ENCODE measurements at regions not wholly inside any gene's neighbourhood (a gene's known extent, or its start where the extent isn't known, plus 50 kb on each side); places are given as distances from the start of the nearest gene placed in this dataset.

DNA sequence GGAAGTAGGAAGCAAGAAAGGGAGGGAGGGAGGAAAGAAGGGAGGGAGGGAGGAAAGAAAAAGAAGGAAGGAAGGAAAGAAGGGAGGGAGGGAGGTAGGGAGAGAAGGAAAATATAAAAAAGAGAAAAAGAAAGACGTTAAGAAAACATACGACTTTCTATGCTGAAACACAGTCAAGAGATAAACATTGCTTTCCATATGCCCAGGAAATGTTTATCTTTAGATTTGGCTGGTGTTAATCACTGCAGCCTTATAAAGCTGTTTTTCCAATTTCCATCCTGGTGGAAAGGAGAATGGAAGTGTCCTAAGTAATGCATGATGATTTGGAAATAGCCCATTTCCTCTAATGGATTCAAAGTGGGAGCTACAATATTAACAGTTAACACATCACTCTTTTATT, 524.3 kb downstream of the MTRR start:
- DNase-seq, result no peak

DNA sequence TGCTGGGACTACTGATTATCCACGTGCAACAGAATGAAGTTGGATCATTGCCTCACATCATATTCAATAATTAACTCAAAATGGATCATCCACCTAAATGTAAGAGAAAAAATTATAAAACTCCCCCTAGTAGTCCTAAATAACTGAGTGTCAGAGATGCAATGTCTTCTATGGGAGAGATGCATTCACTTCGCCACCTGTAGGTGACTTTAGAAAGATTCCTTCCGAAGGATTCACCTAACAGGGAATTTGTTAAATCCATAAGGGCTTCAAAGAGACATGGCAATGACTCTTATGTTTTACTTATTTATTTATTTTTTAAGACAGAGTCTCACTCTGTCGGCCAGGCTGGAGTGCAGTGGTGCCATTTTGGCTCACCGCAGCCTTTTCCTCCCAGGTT, 526.0 kb downstream of the MTRR start:
- DNase-seq, result no peak

DNA sequence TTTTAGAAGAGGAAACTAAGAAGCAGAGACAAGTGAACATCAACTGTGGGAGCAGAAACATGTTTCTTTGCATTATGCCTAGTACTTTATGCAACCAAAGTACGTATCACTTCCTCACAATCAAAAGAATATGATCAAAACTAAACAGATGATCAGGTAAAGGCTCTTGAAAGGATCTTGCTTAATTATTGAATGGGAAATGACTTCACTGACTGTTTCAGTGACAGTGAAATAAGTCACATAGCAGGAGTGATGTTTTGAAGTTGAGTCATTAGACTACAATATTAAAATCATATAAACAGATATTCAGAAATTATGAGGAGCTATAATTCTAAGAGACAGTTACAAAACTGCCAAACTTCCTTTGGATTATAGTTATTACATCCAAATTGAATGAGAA, 527.3 kb downstream of the MTRR start:
- no peak for DNase-seq

DNA sequence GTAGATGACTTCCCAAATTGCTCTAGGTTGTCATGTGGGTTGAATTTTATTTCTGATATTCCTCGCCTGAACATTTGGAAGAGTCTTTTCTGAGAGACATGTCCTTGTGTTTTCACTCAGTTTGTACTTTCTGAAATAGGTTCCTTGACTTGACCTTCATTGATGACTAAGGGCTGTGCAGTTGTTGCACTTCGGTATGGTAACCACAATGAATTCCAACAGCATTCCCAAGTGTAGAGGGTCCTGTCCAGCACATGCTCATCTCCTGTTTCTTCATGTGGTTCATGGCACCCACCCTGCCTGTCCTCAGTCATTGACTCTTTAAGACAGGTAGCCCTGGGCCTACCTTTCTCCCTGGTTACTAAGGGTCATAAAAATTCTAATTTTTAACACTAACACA, 527.8 kb downstream of the MTRR start:
- no peak for DNase-seq

DNA sequence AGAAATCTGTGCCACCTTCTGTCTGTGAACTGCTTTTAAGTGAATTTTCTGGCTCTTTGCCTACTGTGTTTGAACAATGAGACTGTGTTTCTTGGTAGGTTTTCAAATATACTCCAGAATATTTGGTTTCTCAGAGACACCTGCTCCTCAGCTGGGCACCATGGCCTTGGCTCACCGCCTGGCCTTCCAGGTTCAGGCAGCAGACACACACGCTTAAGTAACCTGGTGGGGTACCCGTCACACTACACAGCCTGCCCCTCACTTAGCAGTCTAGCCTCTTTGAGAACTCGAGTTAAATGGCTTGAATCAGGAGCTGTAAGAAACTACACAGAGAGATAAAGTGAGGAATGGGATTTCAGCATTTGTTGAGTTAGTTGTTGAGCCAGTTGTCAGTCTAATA, 530.5 kb downstream of the MTRR start:
- no peak for DNase-seq

DNA sequence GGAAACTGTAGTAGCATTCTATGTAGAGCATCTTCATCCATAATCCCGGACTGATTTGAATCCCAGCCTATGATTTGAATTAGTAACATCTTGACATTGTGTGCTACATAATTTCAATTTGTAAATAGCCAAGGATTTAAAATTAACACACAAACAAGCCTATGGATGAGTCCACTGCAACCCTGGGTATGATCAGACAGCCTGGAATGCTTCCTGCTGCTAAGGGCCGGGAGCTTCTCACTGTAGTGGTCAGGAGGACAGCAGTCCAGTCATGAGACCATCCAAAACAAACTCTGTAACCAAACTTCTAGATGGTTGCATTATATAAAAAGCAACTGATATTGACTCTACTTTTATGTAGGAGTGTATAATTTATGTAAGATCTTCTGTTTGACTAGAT, 539.3 kb downstream of the MTRR start:
- no peak for DNase-seq

DNA sequence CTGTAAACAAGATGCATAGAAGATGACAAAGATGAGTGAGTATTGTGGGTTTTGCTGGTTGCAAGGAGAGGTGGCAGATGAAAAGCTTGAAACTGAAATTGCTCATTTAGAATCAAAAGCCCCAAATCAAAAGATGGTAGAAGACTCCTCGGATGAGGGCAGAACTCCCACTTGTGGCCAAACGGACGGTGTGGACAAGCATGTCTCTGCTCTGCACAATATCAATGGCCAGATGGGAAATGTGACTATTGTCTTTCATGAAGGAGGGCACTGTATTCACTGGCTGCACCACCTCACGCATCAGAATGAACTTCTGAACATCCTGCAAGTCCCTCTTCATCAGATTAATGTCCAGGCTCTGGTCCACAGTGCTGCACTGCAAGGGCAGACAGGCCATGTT, 541.7 kb downstream of the MTRR start:
- DNase-seq, result no peak

DNA sequence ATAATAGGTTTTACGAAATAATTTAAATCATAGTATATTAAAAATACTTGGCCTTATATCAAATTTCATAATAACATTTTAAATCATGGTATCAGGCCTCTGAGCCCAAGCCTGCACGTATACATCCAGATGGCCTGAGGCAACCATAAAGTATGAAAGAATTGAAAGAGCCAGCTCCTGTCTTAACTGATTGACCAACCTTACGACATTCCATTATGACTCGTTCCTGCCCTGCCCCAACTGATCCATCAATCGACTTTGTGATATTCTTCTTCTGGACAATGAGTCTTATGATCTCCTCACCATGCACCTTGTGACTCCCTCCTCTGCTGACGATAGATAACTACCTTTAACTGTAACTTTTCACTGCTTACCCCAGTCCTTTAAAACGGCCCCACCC, 545.0 kb downstream of the MTRR start:
- no peak for DNase-seq

DNA sequence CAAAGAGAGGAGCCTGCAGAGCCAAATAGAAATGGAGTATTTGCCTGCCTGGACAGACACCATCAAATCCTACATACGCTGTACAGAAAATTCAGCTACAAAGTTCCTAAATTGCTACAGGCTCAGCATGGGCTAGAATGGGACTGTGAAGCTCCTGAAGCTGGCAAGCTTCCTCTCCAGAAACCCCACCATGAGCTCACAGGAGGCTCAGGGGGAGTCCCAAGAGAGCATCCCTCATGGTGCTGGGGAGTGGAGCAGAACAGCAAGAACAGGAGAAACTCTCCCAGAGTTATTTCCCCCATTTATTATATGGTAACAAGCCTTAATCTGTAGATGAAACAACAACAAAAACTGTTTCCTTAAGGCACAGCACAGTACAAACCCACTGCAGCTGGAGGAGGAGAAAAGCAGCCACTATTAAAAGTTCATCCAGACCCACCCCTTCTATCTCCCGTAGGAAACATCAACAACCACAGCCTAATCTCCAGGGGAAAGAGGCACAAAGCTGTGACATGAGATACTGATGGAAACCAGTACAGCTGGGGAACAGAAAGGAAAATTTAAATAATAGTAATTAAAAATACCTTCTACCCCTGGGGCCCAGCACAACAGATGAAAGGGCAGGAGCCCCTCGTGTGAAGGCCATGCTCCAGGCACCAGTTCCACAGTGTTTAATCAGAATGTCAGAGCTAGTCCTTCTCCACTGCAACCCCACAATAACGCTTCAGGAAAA, 548.5 kb downstream of the MTRR start:
- DNase-seq, result no peak

DNA sequence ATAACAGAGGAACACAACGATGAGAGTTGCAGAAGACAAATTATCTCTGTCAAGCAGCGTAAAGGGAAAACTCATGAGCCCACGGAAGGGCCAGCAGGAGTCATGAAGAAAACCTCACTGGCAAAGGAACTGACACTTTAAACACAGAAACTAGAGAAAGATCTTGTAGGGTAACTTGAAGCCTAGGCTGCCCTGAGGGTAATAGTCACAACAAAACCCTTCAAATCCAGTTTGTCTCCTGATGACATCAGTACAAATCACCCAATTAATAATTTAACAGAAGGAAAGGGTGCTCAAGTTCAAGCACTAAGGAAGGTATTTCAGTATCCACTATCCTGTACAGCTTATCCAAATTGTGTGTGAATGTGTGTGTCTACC, 549.1 kb downstream of the MTRR start:
- DNase-seq, result no peak

DNA sequence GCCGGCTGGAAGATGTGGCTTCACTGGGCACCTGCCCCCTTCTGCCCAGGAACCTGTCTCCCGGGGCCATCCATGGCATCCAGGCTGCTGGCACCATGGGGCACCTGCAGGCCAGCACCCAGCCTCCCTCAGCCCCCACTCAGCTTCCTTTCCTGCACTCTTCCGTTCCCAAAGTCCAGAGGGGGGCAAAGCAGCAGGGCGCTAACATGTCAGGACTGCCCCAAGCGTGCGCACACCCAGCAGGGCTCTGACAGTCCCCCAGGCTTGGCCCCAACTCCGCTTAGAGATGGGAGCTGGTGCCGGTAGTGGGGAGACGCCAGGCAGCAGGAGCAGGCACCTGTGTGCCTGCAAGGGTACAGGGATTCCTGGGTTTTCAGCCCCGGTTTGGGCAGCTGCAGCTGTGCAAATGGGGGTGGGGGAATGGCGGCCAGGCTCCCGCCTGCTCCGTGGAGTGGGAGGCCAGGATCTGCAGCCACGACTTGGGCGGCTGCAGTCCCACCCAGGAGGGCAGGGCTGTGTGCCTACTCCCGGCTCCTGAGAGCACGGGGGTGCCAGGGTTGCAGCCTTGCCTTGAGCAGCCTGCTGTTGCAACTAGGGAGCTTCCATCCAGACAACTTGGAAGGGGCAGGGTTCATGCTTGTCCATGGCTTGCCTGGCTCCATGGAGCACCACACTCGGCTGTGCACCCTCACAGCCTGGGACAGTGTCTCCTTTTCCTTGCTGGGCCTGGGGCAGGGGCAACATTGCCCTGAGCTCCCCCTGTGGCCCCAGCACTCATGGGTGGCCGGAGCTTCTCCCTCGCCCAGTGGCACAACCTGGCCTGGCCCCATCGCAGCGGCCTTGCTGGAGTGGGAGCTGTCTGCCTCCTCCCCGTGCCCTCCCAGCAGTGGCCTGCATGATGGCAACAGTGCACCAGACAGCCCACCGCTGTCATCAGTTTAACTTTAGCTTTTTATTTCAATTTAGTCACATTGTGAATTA, 561.1 kb downstream of the MTRR start:
- DNase-seq, result no peak

DNA sequence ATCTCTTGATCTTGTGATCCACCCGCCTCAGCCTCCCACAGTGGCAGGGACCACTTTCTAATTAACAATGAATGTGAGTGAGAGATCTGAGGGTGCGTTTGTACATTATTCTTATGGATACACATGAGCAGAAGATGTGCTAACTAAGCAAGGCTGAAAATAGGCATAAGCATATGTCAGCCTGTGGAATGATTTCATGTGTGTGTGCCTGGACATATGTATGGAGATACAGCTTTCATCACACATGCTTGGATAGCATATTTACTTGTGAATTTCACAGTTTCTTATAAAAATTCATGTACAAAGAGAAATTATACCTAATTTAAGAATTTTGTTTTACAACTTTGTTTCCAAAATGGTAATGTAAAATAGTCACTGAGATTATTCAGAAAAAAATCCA, 565.6 kb downstream of the MTRR start:
- no peak for DNase-seq

DNA sequence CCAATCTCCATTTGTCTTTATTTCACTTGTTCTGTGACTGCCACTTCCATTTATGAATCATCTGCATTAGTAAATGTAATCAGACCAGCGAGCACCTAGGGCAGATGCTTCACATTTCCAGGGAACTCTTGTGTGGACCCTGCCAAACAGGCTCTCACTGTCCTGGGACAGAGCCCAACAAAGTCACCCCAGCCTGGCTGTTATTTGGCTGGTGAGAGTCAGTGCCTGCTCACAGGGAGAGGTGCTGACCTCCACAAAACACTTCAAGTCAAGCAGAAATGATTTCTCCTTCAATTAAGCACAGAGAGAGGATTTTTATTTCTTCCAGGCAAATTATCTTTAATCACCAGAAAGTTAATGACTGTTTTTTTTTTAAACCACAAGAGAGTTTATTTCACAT, 568.0 kb downstream of the MTRR start:
- DNase-seq, result no peak

DNA sequence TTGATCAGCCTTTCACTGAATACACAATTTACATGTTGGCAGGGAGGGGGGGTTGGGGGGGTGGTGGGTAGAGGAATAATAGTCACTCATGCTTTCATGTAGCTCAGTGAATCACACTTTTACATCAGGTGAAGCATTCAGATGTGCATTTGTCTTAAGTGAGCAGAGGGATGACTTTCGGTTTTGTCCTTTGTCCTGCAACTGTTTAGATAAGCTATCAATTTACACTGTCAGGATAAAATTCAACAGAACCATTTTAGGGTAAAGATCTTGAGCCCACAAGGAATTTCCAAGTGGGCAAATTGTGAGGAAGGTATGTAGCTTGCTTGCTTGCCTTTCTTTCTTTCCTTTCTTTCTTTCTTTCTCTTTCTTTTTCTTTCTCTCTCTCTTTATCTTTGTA, 576.2 kb downstream of the MTRR start:
- DNase-seq, result no peak

DNA sequence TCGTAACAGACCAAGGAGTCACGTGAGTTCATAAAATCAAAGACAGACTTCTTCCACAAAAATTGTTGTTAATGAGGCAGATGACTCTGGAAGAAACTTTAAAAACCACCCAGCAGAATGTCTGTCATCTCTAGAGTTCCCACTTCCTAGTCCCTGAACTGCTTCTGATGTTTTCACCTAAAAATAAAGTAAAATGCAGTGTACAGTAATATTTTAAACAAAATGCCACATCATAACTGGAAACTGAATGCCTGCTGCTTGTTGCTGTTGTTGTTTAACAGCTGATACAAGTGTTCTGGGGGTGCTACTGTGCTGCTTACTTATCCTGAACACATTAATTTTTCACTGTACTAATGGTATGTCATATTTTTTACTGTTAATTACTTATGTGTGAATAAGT, 577.2 kb downstream of the MTRR start:
- no peak for DNase-seq

DNA sequence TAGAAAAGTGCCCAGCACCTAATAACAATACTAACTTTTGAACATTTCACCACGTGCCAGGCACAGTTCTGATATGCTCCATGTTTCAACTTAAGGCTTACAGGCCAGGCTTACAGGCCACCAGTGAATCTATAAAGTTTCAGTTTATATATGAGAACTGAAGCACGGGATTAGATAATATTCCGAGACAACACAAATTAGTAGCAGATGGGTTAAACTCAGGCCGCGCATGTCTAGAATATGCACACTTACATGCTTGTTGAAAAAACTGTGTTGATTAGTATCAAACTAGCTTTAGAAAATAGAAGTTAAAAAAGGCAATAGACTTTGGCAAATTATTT, 587.9 kb downstream of the MTRR start:
- DNase-seq, result peak; percentile 69

DNA sequence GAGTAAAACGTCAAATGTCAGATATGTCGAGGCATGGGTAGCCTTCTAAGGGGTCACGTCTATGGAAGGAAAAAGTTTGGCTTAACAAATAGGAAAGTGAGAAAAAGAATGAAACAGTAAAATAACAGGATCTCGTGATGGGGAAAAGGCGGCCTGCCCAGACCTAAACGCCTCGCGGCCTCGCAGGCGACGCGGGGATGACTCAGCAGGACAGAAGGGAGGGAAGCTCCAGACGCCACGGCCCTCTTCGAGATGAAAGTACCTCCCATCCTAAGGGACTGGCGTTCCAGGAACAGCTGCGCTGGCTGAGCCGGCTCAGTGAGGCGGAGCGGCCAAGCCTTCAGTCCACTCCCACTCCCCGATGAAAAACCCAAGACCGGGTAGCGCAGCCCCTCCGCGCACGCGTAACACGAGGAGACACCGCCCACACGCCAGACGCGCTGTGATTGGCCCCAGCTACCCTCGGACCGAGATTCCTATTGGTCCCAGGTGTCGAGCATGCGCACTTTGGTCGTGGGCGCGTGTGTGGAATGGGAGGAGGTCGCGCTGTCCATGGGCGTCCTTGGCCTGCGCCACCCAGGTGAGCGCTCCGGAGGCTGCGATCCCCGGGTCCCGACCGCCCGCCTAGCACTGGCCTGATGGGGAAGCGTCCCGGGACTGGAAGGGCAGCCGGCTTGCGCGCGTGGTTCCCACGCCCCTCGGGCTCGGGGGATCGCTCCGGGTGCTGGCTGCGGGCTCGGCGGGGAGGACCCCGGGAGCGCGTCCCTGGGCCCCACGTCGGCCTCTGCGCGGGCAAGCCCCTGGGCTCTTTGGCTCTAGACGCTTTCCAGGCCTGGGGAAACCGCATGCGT, 588.5 kb downstream of the MTRR start:
- DNase-seq, result peak; percentile 93

DNA sequence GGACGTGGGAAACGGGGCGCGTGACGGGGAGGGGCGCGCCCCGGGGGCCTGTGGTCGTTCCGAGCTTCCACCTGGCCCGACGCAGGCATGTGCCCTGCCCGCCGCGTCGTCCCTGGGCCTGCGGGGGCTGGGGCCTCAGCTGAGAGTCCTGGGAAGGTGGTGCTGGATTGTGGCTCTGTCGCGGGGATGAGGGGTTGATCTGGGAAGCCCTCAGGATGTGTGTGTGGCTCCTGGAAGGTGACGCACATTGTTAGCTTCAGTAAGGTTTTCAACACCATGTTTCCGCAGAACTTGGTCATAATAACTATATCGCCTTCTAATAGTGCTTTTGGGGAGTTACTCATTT, 589.1 kb downstream of the MTRR start:
- no peak for DNase-seq

DNA sequence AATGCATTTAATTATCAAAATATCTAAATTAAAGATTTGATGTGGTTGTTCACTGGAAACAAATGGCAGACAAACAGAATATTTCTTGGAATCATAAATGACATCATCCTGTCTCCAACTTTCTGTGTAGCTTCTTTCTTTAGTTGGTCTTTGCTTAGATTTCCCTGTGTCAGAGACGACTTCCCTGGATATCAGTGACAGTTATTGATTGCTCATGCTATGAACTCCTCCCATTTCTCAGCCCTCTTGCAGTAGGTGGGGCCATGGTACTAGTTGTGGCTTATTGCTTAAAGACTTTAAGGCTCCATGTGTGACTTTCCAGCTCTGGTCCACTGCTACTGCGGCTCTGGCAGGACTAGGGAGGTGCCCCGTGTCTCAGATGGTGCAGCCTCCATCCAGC, 592.6 kb downstream of the MTRR start:
- DNase-seq, result no peak

DNA sequence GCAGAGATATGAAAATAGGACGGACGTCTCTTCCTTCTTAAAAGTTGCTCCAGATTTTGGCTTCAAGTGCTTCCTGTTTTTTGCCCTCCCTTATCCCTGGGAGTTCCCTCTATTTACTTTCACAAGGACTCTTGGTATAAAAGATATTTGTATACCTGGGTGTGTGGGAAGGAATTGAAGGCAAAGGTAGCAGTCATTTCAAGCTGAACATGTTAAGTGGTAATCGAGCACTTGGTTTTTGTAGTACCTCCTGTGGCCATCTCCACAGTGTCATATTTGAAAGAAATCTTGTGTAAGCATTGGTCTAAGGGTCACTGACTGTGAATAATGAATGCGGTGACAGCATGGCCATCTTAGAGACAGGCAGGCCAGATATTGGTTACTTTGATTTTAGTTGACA, 593.6 kb downstream of the MTRR start:
- no peak for DNase-seq

DNA sequence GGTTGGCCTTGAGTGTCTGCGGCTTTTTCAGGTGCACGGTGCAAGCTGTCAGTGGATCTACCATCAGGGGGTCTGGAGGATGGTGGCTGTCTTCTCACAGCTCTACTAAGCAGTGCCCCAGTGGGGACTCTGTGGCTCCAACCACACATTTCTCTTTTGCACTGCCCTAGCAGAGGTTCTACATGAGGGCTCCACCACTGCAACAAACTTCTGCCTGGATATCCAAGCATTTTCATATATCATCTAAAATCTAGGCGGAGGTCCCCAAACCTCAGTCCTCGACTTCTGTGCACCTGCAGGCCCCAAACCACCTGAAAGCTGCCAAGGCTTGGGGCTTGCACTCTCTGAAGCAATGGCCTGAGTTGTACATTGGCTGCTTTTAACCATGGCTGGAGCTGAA, 601.5 kb downstream of the MTRR start:
- DNase-seq, result no peak

DNA sequence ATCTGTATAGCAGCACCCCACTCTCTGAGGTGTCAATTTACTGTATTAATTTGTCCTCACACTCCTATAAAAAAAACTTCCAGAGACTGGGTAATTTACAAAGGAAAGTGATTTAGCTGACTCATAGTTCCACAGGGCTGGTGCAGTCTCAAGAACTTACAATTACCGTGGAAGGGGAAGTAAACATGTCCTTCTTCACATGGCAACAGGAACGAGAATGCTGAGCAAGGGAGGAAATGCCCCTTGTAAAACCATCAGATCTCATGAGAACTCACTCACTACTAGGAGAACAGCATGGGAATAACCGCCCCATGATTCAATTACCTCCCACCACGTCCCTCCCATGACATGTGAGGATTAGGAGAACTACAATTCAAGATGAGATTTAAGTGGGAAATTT, 602.6 kb downstream of the MTRR start:
- DNase-seq, result no peak

DNA sequence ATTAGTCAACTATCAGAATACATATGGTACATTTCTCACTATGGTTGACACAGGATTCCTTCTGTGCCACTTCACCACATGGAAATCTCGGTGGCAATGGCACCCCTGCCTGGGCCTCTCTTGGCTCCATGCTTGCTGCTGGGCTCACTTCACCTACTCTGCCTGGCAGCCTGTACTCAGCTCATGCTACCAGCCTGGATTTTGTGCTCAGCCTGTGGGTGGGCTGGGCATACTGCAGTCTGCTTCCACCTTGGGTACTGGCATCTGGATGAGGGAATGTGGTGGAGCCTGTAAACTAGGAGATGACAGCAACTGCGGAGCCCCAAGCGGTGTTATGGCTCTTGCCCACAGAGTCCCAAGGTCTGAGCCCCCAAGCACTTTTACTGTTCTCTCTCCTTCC, 604.1 kb downstream of the MTRR start:
- DNase-seq, result no peak
